HEK293T (cell line): ENCODE measurements at regions not wholly inside any gene's neighbourhood (a gene's known extent, or its start where the extent isn't known, plus 50 kb on each side); places are given as distances from the start of the nearest gene placed in this dataset.

ENCODE experiments used
- CTCF ChIA-PET: fragments of 350-600 bp; formaldehyde crosslinking; extraction: SDS; loops from one replicate; lab custom pipeline; 2021; ENCODE audit warnings: antibody characterized with exemption, inconsistent platforms; lab: Yijun Ruan, JAX
- POLR2A ChIA-PET: fragments of 350-600 bp; formaldehyde crosslinking; extraction: SDS; loops from one replicate; lab custom pipeline; 2020; ENCODE audit warnings: antibody characterized with exemption, inconsistent platforms; lab: Yijun Ruan, JAX
- DNase-seq: peaks from one replicate; pipeline ENCODE4 v3.0.0; 2012; ENCODE audit warnings: mixed read lengths; ENCODE audit errors: extremely low spot score
- ARNT ChIP-seq: fragments of 450-650 bp; IDR thresholded peaks from 2 replicates; pipeline ENCODE4 v1.6.1; 2017; ENCODE audit warnings: mild to moderate bottlenecking
- BHLHE40 ChIP-seq: fragments of 450-650 bp; IDR thresholded peaks from 2 replicates; pipeline ENCODE4 v1.6.1; 2016; ENCODE audit warnings: mild to moderate bottlenecking, moderate library complexity, borderline replicate concordance
- CTBP1 ChIP-seq: fragments of 450-650 bp; IDR thresholded peaks from 2 replicates; pipeline ENCODE4 v1.6.1; 2016; ENCODE audit warnings: borderline replicate concordance
- ELF4 ChIP-seq: fragments of 450-650 bp; IDR thresholded peaks from 2 replicates; pipeline ENCODE4 v1.6.1; 2017; ENCODE audit warnings: antibody characterized with exemption
- FOXA1 ChIP-seq: fragments of 450-650 bp; IDR thresholded peaks from 2 replicates; pipeline ENCODE4 v1.6.1; 2016; ENCODE audit warnings: mild to moderate bottlenecking
- FOXK2 ChIP-seq: fragments of 450-650 bp; IDR thresholded peaks from 2 replicates; pipeline ENCODE4 v1.6.1; 2016; ENCODE audit warnings: mild to moderate bottlenecking
- FOXM1 ChIP-seq: fragments of 450-650 bp; IDR thresholded peaks from 2 replicates; pipeline ENCODE4 v1.6.1; 2017; ENCODE audit warnings: mild to moderate bottlenecking, borderline replicate concordance
- HDGF ChIP-seq: fragments of 450-650 bp; IDR thresholded peaks from 2 replicates; pipeline ENCODE4 v1.6.1; 2017; ENCODE audit warnings: antibody characterized with exemption, borderline replicate concordance
- L3MBTL2 ChIP-seq: fragments of 450-650 bp; conservative IDR thresholded peaks from 2 replicates; pipeline ENCODE4 v1.6.1; 2016; ENCODE audit warnings: mild to moderate bottlenecking
- LEF1 ChIP-seq: fragments of 450-650 bp; IDR thresholded peaks from 2 replicates; pipeline ENCODE4 v1.6.1; 2017; ENCODE audit warnings: mild to moderate bottlenecking, borderline replicate concordance
- NFRKB ChIP-seq: fragments of 450-650 bp; IDR thresholded peaks from 2 replicates; pipeline ENCODE4 v1.6.1; 2016; ENCODE audit warnings: mild to moderate bottlenecking, moderate library complexity
- PKNOX1 ChIP-seq: fragments of 450-650 bp; IDR thresholded peaks from 2 replicates; pipeline ENCODE4 v1.6.1; 2016
- SP1 ChIP-seq: fragments of 450-650 bp; IDR thresholded peaks from 2 replicates; pipeline ENCODE4 v1.6.1; 2017
- SUZ12 ChIP-seq: fragments of 450-650 bp; IDR thresholded peaks from 2 replicates; pipeline ENCODE4 v1.6.1; 2016; ENCODE audit warnings: mild to moderate bottlenecking
- TARDBP ChIP-seq: fragments of 450-650 bp; IDR thresholded peaks from 2 replicates; pipeline ENCODE4 v1.6.1; 2016
- ZNF384 ChIP-seq: fragments of 450-650 bp; IDR thresholded peaks from 2 replicates; pipeline ENCODE4 v1.6.1; 2016

DNA sequence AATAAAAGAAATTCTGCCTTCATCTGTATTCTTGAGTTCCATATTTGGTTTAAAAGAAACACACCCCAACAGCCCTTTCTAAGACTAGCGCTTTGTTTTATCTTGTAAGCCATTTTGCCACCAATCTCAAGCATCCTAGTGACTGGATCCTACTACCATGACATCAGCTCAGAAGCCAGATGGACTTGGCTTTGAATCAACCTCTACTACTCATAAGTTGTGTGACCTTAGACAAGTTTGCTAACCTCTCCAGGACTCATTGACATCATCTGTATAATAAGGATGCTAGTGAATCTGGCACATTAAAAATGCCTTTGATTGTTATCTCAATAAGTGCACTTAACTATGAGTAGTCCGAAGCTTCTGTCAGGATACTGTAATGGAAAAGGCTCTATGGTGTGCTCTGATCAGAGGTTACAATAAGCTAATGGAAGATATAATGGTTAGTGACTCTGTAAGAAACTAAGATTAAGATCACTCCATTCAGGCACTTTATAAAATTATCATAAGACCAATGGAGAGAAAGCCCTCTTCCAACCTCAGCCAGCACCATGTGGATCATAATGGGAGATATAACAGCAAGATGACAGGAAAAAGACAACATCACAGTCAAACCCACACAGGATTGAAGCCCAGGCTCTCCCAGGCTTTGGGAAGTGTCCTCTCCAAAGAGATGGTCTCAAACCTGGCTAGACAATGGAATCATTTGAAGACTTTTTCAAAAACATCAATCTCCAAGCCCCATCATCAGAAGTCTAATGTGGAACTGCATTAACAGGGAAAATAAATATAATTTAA is 180.6 kb upstream of the MIR17HG start:
- CTCF ChIA-PET, result interaction anchor here (0.6 to 1.0 kb wide), 2 partner anchors 9 to 90 kb away, joined by 3 read pairs; no protein-coding TSS in a partner anchor
- TF ChIP-seq HDGF (no peak), FOXK2 (no peak), ELF4 (no peak), L3MBTL2 (no peak), FOXA1 (no peak), FOXM1 (no peak), SP1 (no peak)
- no peak for DNase-seq
- POLR2A ChIA-PET, result no interaction called here

- no peak for DNase-seq
- POLR2A ChIA-PET, result no interaction called here
- CTCF ChIA-PET, result interaction anchor here (0.6 kb wide), 2 partner anchors 90 to 156 kb away, joined by 3 read pairs; no protein-coding TSS in a partner anchor
- TF ChIP-seq NFRKB, result no peak
- TF ChIP-seq PKNOX1, result peak; percentile 37; the same call in 1 of the 2 replicates
Measured at GRCh38 chr13:91167706-91168385, 179.6 kb upstream of the MIR17HG start.

- ChIA-PET CTCF (interaction anchor here (0.6 kb wide), 1 partner anchor 156 kb away, joined by 3 read pairs; no protein-coding TSS in a partner anchor), POLR2A (no interaction called here)
- DNase-seq, result no peak
- TF ChIP-seq BHLHE40, result no peak
- no peak for TF ChIP-seq TARDBP
- TF ChIP-seq L3MBTL2, result no peak
- no peak for TF ChIP-seq SUZ12
- no peak for TF ChIP-seq NFRKB
- no peak for TF ChIP-seq LEF1
- TF ChIP-seq ELF4, result no peak
- no peak for TF ChIP-seq ARNT
- TF ChIP-seq FOXM1, result no peak
- TF ChIP-seq PKNOX1, result no peak
- no peak for TF ChIP-seq HDGF
- no peak for TF ChIP-seq SP1
- TF ChIP-seq FOXK2, result no peak
- no peak for TF ChIP-seq ZNF384
- no peak for TF ChIP-seq CTBP1
Measured at GRCh38 chr13:91168386-91168711, 179.1 kb upstream of the MIR17HG start.

GRCh38 chr13:91169321-91170050 is 178.0 kb upstream of the MIR17HG start:
- CTCF ChIA-PET, result interaction anchor here (0.7 kb wide), 1 partner anchor 15 kb away, joined by 5 read pairs; no protein-coding TSS in a partner anchor

GRCh38 chr13:91172160-91172559 is 175.3 kb upstream of the MIR17HG start:
- TF ChIP-seq CTBP1 (no peak), PKNOX1 (no peak), ELF4 (no peak), FOXM1 (no peak), TARDBP (no peak), FOXA1 (no peak), ZNF384 (no peak), SUZ12 (no peak), FOXK2 (no peak), L3MBTL2 (no peak)
- DNase-seq, result no peak
- ChIA-PET CTCF (no interaction called here), POLR2A (no interaction called here)

More at GRCh38 chr13:91169321-91170050, 178.0 kb upstream of the MIR17HG start:
- POLR2A ChIA-PET, result no interaction called here
- DNase-seq, result no peak
- TF ChIP-seq ARNT (no peak), HDGF (no peak), FOXM1 (no peak), SUZ12 (no peak), FOXK2 (no peak), BHLHE40 (no peak)
